Adrenal gland (tissue), 9 donors: ENCODE measurements at regions not wholly inside any gene's neighbourhood (a gene's known extent, or its start where the extent isn't known, plus 50 kb on each side); places are given as distances from the start of the nearest gene placed in this dataset.

ENCODE experiments used
- DNase-seq, 7 donors: peaks; one replicate each; pipeline ENCODE4 v3.0.0-alpha.2; 2019 to 2020
- H3K27ac ChIP-seq, 5 donors: fragments of 200-600 bp; sonication (generic) in 4 of 5; 1 replicate in 3 of 5; 2 replicates in 2 of 5; pipeline versions ENCODE4 v1.5.1 to v1.8.0; 2016 to 2020; ENCODE audit warnings: mild to moderate bottlenecking in 1 of 5
- H3K27me3 ChIP-seq: fragments of 200-600 bp; 2 replicates; pipeline ENCODE4 v1.8.0; 2021
- H3K36me3 ChIP-seq, 2 donors: fragments of 200-600 bp; replicated peaks in 1 of 2; 1 replicate in 1 of 2; 2 replicates in 1 of 2; pipeline versions ENCODE4 v1.5.1 to v1.8.0; 2018 to 2022
- H3K4me1 ChIP-seq, 2 donors: fragments of 200-600 bp; replicated peaks in 1 of 2; 1 replicate in 1 of 2; 2 replicates in 1 of 2; pipeline versions ENCODE4 v1.5.1 to v1.8.0; 2018 to 2021
- H3K4me3 ChIP-seq, 4 donors: fragments of 200-600 bp; sonication (generic) in 3 of 4; one replicate each; pipeline ENCODE4 v1.5.1; 2016 to 2018
- H3K9me3 ChIP-seq, 3 donors: fragments of 200-600 bp; sonication (generic) in 1 of 3; replicated peaks in 1 of 3; 1 replicate in 2 of 3; 2 replicates in 1 of 3; pipeline versions ENCODE4 v1.5.1 to v1.8.0; 2016 to 2021
- POLR2A ChIP-seq, 2 donors: fragments of 450-650 bp; IDR thresholded peaks; one replicate each; pipeline ENCODE4 v1.6.1; 2017; ENCODE audit warnings: antibody characterized with exemption in 2 of 2, mild to moderate bottlenecking in 2 of 2, moderate library complexity in 1 of 2
- WGBS, 4 donors: extraction: QIAGEN DNeasy Blood & Tissue Kit in 2 of 4; methylation state at CpG; one replicate each; pipeline versions ENCODE4 v1.1.5 to v1.1.7; 2013 to 2017; 5-methylcytosine and 5-hydroxymethylcytosine counted together
- intact Hi-C, 2 donors: fragments of 100-400 bp; cut with DNase I; formaldehyde crosslinking; loops; one replicate each; pipeline versions ENCODE4 v1.14.1 to v1.15.0; 2022 to 2023
- TF ChIP-seq, protein P1 (sequence below), 6 experiments: fragments of 450-650 bp in 4 of 6; fragments of 200-600 bp in 2 of 6; sonication (generic) in 1 of 6; IDR thresholded peaks; 1 replicate in 5 of 6; 2 replicates in 1 of 6; pipeline versions ENCODE4 v1.5.1 to v1.8.0; 2016 to 2021; ENCODE audit warnings: antibody characterized with exemption in 6 of 6, mild to moderate bottlenecking in 2 of 6, moderate library complexity in 1 of 6
- donor health status: healthy with polysubstance abuse.
- donor health status: Bipolar disorder and iron deficiency.
- donor health status: DM: yes; HTN: yes; CAD: no.
- donor health status: DM: no; HTN: no; CAD: no.
- donor health status: DM: no; HTN: no; CAD: no.

- Histone ChIP-seq H3K27me3 (no peaks in the 10 kb centered on the region), H3K36me3 (no peaks in the 10 kb centered on the region), H3K4me1 (no peaks in the 10 kb centered on the region), H3K9me3 (no peaks in the 10 kb centered on the region), H3K4me3 (no peak overlapping the region), H3K27ac (no peak overlapping the region)
- WGBS, 4 donors = 84 to 91% (median 89%) methylated on average over 2 of the region's 2 CpGs
- intact Hi-C loops = no loop called here
- DNase-seq = no peak
- TF ChIP-seq, protein P1, sequence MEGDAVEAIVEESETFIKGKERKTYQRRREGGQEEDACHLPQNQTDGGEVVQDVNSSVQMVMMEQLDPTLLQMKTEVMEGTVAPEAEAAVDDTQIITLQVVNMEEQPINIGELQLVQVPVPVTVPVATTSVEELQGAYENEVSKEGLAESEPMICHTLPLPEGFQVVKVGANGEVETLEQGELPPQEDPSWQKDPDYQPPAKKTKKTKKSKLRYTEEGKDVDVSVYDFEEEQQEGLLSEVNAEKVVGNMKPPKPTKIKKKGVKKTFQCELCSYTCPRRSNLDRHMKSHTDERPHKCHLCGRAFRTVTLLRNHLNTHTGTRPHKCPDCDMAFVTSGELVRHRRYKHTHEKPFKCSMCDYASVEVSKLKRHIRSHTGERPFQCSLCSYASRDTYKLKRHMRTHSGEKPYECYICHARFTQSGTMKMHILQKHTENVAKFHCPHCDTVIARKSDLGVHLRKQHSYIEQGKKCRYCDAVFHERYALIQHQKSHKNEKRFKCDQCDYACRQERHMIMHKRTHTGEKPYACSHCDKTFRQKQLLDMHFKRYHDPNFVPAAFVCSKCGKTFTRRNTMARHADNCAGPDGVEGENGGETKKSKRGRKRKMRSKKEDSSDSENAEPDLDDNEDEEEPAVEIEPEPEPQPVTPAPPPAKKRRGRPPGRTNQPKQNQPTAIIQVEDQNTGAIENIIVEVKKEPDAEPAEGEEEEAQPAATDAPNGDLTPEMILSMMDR (IDR thresholded peaks at IDR 0.05) = no peak
- TF ChIP-seq POLR2A (IDR thresholded peaks at IDR 0.05) = no peak
Observed at GRCh38 chr16:9546438-9546786, 455.0 kb downstream of the HAPSTR1 start.

DNA sequence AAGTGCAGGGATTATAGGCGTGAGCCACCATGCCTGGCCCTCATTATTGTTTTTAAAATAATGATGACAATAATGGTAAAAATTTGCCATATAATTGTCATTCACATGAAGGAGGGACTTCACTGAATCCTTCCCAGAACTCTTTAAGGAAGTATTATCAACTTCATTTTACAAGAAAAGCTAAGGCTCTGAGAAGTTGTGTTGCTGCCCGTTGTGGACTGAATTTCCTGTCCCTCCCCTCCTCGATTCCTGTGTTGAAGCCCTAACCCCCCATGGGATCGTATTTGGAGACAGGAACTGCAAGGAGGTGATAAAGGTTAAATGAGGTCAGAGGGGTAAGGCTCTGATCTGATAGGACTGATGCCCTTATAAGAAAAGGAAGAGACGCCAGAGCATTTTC lies 458.0 kb downstream of the HAPSTR1 start:
- Histone ChIP-seq H3K36me3 (no peaks in the 10 kb centered on the region), H3K9me3 (no peaks in the 10 kb centered on the region), H3K4me3 (no peak overlapping the region), H3K27ac (no peak overlapping the region), H3K27me3 (no peaks in the 10 kb centered on the region), H3K4me1 (no peaks in the 10 kb centered on the region)
- WGBS, 4 donors = 55 to 62% (median 55%) methylated on average over 5 of the region's 5 CpGs
- intact Hi-C loops = no loop called here
- no peak for TF ChIP-seq POLR2A (IDR thresholded peaks at IDR 0.05)
- TF ChIP-seq, protein P1 (IDR thresholded peaks at IDR 0.05) = no peak
- DNase-seq = no peak

- Histone ChIP-seq H3K36me3 (no peaks in the 10 kb centered on the region), H3K9me3 (no peaks in the 10 kb centered on the region), H3K27me3 (no peaks in the 10 kb centered on the region), H3K4me1 (no peaks in the 10 kb centered on the region), H3K27ac (no peak overlapping the region), H3K4me3 (no peak overlapping the region)
- TF ChIP-seq, protein P1 (IDR thresholded peaks at IDR 0.05) = no peak
- no peak for TF ChIP-seq POLR2A (IDR thresholded peaks at IDR 0.05)
- 81 to 90% (median 86%) methylated on average over 3 of the region's 3 CpGs for WGBS, 4 donors
- intact Hi-C loops = no loop called here
- no peak for DNase-seq
Observed at GRCh38 chr16:9555051-9555450, 463.6 kb downstream of the HAPSTR1 start.

- Histone ChIP-seq H3K27me3 (no peaks in the 10 kb centered on the region), H3K36me3 (no peaks in the 10 kb centered on the region), H3K27ac (no peak overlapping the region), H3K4me3 (no peak overlapping the region), H3K9me3 (no peaks in the 10 kb centered on the region), H3K4me1 (no peaks in the 10 kb centered on the region)
- 74 to 82% (median 81%) methylated on average over 7 of the region's 7 CpGs for WGBS, 4 donors
- TF ChIP-seq, protein P1 (IDR thresholded peaks at IDR 0.05) = no peak
- no peak for TF ChIP-seq POLR2A (IDR thresholded peaks at IDR 0.05)
- intact Hi-C loops = no loop called here
- no peak for DNase-seq
Observed at GRCh38 chr16:9556949-9557665, 465.7 kb downstream of the HAPSTR1 start.
